ENCODE measurements at regions not wholly inside any gene's neighbourhood (a gene's known extent, or its start where the extent isn't known, plus 50 kb on each side); places are given as distances from the start of the nearest gene placed in this dataset.

DNA sequence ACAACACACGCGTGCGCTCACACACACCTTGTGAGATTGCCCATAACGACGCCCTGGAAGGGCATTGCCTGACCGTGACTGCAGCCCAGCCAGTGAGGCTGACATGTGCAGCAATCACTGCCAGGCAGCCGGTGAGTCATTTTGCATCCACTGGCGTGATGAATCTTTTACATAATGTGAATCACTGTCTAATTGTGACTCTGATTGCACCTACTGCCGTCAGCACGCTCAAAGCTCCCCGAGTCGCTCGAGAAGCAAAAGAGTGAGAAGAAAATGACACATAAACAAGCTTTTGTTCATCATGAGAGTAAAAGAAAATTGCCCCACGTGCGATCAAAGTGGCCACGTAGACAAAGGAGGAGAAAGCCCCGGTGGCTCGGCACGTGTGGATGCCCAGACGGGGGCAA, 117.4 kb upstream of the PFKP start:
- TF ChIP-seq, protein P1, sequence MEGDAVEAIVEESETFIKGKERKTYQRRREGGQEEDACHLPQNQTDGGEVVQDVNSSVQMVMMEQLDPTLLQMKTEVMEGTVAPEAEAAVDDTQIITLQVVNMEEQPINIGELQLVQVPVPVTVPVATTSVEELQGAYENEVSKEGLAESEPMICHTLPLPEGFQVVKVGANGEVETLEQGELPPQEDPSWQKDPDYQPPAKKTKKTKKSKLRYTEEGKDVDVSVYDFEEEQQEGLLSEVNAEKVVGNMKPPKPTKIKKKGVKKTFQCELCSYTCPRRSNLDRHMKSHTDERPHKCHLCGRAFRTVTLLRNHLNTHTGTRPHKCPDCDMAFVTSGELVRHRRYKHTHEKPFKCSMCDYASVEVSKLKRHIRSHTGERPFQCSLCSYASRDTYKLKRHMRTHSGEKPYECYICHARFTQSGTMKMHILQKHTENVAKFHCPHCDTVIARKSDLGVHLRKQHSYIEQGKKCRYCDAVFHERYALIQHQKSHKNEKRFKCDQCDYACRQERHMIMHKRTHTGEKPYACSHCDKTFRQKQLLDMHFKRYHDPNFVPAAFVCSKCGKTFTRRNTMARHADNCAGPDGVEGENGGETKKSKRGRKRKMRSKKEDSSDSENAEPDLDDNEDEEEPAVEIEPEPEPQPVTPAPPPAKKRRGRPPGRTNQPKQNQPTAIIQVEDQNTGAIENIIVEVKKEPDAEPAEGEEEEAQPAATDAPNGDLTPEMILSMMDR (IDR thresholded peaks at IDR 0.05) = no peak
- no peak for TF ChIP-seq EP300 (IDR thresholded peaks at IDR 0.05)
- no peak for TF ChIP-seq POLR2AphosphoS5 (IDR thresholded peaks at IDR 0.05)
- TF ChIP-seq POLR2A (IDR thresholded peaks at IDR 0.05) = no peak

Data from sigmoid colon (tissue), 4 donors.